GM19025 (cell line): ENCODE measurements at regions not wholly inside any gene's neighbourhood (a gene's known extent, or its start where the extent isn't known, plus 50 kb on each side); places are given as distances from the start of the nearest gene placed in this dataset.
"Not testable (repeated sequence)": the region's sequence is repeated elsewhere in the genome, so short reads cannot be mapped to it uniquely, and the experiment has no call there.

Source experiments
- ATAC-seq: cut with Tn5 transposase; IDR thresholded peaks from one replicate; pipeline ENCODE4 v1.9.1; 2021; ENCODE audit warnings: mild to moderate bottlenecking, low read depth, moderate library complexity; ENCODE audit not compliant: unreplicated experiment

DNA sequence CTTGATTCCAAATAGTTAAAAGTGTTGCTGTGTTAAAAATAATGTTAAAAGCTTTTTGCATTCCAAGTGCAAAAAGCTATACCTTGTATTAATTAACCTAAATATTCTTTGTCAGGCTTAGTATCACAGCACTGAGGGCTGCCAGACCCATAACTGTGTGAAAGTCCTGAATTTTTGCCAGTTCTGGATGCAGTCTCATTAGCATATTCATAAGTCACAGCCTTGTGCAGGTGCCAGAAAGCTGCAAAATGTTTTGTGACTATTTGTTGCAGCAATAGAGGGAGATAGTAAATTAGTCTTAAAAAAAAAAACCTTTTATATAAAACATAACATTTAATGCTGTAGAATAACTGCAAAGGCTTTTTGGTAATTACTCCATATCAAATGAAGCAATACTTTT, 56.6 kb downstream of the SLITRK1 start:
- no peak for ATAC-seq

DNA sequence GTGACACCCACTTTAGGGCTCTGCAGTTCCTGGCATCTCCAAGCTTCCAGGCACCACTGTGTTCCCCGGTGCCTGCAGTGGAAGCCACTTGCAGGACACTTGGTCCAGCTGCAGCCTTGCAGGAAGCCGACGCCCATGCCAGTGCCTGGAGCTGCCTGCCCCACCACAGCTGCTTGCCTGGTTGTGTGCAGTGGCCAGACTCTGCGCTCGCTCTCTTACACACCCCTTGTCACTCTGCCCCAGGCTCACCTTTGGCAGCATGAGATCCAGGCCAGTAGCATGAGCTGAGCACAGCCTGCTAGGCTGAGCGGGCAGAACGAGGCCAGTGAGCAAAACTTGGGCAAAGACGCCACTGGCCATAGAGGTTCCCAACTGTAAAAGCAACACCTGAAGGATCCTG, 57.7 kb downstream of the SLITRK1 start:
- no peak for ATAC-seq

GRCh38 chr13:83824120-83824519, 58.2 kb downstream of the SLITRK1 start:
- ATAC-seq: no peak

- ATAC-seq: no peak
Observed at GRCh38 chr13:83819611-83820010, 62.7 kb downstream of the SLITRK1 start.

DNA sequence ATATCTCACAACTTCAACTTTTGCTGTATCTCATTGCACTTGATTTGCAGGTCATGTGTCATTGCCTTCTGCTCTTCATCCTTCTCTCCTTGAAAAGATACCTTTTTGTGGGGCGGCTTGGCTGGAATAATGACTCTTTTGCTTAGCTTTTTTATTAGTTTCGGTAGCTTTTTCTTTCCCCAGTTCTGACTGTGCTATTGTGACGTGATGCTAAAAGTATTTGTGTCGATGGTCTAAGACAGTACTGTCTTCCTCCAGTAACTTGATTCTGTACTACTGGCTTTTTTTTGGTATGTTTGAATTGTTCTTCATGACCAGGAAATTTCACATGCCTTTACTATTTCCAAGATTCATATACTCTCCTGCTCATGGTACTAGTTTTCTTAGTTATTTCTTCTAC, 63.1 kb downstream of the SLITRK1 start:
- no peak for ATAC-seq

- no peak for ATAC-seq
Observed at GRCh38 chr13:83816081-83816480, 66.2 kb downstream of the SLITRK1 start.

- ATAC-seq: no peak
Observed at GRCh38 chr13:83815598-83815997, 66.7 kb downstream of the SLITRK1 start.

DNA sequence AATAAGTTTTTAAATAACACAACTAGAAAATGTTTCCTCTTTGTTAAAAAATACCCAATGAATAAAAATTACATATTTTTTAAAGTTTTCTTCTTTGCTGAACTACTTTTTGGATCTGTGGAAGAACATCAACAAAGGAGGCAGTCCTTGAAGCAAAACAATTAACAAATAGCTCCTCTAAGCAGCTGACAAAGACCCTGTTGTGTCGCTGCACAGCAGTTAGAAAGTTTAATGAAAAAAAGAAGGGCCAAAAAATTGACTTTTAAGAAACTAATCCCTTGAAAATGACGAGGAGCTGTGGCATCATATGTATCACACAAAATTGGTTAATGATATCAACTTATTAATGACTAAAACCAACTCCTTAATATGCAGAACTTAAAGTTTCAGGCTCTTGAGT, 72.1 kb downstream of the SLITRK1 start:
- no peak for ATAC-seq

GRCh38 chr13:83804356-83804962, 77.8 kb downstream of the SLITRK1 start:
- ATAC-seq: no peak

DNA sequence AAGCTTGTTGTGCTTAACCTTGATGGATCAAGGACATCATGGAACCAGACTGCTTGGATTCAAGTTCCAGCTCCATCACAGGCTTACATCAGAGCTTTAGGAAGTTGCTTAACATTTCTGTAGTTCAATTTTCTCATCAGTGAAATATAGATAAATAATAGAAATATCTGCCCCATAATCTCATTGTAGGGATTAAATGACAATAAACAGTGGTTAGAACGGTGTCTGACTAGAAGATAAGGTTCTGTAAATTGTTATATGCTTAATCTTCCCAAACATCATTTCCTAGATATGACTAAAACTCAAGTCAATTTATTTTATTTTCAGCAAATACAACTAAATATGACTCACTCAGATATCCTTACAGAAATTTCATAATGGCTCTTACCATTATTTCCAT, 83.5 kb downstream of the SLITRK1 start:
- ATAC-seq: no peak

DNA sequence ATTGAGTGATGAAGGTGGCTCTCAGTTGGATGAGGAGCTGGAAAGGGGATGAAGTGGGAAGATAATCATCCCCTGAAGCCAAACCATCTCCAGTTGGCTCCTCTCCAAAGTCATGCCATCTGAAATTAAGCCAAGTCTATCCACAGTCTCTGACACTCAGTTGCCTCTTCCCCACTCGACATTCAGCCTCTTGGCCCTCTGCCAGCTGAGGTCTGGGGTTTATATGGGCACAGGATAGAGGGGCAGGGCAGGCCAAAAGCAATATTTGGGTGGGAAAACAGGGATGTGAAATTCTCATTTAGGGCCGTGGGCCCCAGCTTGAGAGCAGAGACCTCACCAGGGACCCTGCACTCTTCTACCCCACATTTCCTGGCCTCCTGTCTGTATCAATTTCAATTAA, 85.9 kb downstream of the SLITRK1 start:
- ATAC-seq: no peak

GRCh38 chr13:83794583-83794982, 87.7 kb downstream of the SLITRK1 start:
- no peak for ATAC-seq

- no peak for ATAC-seq
Observed at GRCh38 chr13:83780227-83780626, 102.0 kb downstream of the SLITRK1 start.

DNA sequence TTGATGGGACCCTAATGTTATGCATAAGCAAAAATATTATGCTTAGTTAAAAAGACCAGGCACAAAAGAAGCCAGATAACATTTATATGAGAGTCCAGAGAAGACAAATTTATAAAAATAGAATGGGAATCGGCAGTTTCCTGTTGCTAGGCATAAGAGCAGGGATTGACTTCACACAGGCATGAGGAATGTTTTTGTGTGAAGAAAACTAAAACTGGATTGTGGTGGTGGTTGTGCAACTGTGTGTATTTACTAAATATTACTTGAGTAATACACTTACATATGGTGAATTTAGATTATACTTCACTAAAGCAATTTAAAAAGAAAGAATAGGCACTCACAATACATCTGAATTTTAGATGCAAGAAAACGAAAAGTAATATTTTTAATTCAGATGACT, 108.3 kb downstream of the SLITRK1 start:
- no peak for ATAC-seq

DNA sequence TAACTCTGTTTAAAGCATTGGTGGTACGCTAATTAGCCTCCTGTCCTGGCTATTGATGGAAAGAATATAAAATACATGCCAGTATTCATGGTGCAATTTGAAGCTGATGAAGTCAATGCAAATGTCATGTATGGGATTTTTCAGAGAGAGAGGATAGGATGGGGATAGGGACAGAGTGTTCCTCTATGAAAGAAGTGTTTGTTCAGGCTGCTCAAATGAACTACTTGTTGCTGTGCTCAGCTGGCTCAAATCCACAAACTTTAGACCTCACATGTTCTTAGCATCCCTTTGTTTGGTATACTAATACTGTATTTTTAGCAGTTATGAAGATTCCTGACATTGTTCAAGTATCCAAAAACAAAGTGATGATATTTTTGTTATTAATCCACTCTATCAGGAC, 116.5 kb downstream of the SLITRK1 start:
- ATAC-seq: no peak

GRCh38 chr13:83761631-83762030, 120.6 kb downstream of the SLITRK1 start:
- ATAC-seq: no peak

DNA sequence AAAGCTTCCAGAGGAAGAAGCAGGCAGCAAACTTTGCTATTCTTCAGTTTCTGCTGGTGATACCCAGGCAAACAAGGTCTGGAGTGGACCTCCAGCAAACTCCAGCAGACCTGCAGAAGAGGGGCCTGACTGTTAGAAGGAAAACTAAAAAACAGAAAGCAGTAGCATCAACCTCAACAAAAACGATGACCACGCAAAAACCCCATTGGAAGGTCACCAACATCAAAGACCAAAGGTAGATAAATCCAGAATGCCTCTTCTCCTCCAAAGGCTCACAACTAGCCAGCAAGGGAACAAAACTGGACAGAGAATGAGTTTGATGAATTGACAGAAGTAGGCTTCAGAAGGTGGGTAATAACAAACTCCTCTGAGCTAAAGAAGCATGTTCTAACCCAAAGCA, 127.1 kb downstream of the SLITRK1 start:
- ATAC-seq: not testable (repeated sequence)

DNA sequence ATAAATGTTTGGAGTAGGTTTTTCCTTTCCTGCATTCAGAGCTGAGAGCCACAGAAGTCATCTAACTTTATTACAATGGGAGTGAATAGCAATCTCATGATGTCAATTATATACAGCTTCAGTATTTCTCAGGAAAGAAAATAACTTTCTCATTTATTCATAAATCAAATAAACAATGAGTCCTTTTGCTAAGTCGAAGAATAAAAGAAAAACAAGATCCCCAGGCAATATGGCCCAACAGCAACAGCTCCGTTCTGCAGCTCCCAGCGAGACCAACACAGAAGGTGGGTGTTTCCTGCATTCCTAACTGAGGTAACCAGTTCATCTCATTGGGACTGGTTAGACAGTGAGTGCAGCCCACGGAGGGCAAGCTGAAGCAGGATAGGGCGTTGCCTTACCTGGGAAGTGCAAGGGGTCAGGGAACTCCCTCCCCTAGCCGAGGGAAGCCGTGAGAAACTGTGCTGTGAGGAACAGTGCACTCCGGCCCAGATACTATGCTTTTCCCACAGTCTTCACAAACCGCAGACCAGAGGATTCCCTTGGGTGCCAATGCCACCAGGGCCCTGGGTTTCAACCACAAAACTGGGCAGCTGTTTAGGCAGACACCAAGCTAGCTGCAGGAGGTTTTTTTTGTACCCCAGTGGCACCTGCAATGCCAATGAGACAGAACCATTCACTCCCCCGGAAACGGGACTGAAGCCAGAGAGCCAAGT, 128.2 kb downstream of the SLITRK1 start:
- no peak for ATAC-seq

DNA sequence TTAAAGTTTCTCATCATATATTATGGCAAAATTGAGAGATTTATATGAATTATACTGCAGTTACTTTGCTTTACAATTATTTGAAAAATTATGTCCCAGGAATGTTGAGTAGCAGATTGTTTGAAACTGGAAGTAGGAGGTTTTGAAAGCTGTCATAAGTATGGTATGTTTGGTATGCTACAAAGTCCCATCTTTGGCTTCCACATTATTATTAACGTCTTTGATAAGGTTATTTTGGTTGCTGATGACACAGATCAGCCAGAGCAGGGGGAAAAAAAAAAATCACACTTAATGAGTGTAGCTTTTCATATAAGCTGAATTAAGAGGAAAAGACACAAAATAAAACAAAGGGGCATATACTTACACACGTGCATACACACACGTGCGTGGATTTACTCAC, 130.1 kb downstream of the SLITRK1 start:
- no peak for ATAC-seq

GRCh38 chr13:83740622-83741021, 141.7 kb downstream of the SLITRK1 start:
- ATAC-seq: no peak

DNA sequence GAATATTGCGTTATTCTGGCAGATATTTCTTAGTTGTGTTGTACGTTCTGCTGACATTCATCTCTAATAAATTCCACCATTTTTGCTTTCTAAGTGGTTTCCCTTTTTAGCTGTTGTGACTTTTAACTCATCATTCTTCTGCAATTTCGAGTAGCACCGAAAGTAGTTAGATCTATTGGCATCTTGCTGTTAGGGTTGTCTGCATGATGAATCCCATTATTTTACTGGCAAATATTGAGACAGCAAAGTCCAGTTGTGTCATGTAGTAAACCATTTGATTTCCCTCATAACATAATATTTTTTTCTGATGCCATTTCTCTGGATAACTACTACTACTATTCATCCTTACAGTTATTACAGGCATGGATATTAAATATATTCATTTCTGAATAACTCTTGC, 143.9 kb downstream of the SLITRK1 start:
- no peak for ATAC-seq

GRCh38 chr13:83733293-83733692, 149.0 kb downstream of the SLITRK1 start:
- no peak for ATAC-seq
